ENCODE measurements at regions not wholly inside any gene's neighbourhood (a gene's known extent, or its start where the extent isn't known, plus 50 kb on each side); places are given as distances from the start of the nearest gene placed in this dataset.

DNA sequence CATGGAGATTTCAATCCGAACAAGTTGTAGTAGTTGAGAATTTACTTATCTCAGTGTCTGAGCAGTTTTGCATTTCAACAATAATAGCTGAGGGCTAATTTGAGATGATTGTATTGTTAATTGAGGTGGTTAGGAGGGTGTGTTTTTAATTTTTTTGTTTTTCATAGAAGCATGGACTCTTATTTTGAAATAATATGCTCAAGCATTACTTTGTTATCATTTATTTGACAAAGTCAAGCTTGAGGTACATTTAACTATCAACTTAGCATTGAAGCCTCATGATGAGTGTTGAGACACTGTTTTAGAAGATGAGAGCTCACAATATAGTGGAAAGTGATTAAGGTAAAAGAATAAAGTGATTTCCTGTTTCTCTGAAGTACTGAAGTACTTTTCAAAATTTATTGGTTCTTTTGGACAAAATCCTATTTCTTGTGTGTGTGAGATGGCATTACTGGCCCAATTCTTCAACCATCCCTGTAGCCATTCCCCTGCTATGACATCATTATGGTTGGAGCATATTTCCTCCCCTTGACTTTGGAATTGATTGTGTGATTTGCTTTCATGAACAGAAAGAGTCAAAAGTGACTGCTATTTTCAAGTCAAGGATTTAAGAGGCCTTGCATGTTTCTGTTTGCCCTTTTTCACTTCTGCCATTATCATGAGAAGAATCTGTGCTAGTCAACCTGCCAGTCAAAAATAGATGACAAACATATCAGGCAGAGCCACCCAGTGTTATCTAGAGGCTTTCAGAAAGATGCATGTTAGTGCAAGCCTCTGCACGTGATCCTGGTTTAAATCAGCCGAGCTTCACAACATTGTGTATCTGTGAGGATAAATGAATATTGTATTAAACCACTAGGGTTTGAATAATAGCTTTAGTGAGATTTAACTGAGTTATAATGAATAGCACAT is 1112.3 kb upstream of the CITED2 start:
- TF ChIP-seq, protein P1, sequence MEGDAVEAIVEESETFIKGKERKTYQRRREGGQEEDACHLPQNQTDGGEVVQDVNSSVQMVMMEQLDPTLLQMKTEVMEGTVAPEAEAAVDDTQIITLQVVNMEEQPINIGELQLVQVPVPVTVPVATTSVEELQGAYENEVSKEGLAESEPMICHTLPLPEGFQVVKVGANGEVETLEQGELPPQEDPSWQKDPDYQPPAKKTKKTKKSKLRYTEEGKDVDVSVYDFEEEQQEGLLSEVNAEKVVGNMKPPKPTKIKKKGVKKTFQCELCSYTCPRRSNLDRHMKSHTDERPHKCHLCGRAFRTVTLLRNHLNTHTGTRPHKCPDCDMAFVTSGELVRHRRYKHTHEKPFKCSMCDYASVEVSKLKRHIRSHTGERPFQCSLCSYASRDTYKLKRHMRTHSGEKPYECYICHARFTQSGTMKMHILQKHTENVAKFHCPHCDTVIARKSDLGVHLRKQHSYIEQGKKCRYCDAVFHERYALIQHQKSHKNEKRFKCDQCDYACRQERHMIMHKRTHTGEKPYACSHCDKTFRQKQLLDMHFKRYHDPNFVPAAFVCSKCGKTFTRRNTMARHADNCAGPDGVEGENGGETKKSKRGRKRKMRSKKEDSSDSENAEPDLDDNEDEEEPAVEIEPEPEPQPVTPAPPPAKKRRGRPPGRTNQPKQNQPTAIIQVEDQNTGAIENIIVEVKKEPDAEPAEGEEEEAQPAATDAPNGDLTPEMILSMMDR (IDR thresholded peaks at IDR 0.05; ENCODE audit: insufficient read depth, low read depth, low read length): no peak
- no peak for TF ChIP-seq EZH2 (IDR thresholded peaks at IDR 0.05; ENCODE audit: insufficient read depth, low read length)
